ENCODE measurements at regions not wholly inside any gene's neighbourhood (a gene's known extent, or its start where the extent isn't known, plus 50 kb on each side); places are given as distances from the start of the nearest gene placed in this dataset.

DNA sequence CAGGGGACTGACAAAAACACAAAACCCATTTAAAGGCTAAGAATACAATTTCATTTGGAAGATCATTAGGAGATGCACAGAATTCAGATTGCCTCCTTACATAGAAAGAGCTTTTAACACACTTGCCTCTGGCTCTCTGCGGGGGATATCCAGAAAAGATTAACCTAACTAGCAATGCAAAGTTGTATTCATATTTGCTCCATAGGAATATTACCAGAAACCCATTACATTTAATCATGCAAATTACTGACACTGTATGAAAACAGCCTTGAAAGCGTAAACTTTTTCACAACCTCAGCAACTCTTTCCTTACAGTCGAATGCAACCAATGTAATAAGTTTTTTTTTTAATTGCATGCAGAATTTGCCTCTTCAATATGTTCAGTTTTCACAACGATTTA is 1087.3 kb upstream of the PRKX start:
- Mint-ChIP-seq H3K27me3 (ENCODE audit: low read depth) (no peaks in the 10 kb centered on the region), H3K36me3 (ENCODE audit: low read depth) (no peaks in the 10 kb centered on the region), H3K27ac (ENCODE audit: unreplicated experiment) (no peak overlapping the region), H3K4me3 (ENCODE audit: unreplicated experiment) (no peak overlapping the region), H3K4me1 (ENCODE audit: low read depth) (no peaks in the 10 kb centered on the region), H3K9me3 (ENCODE audit: low read depth) (peaks cover 30% of the 10 kb centered on the region)
- TF ChIP-seq, protein P1, sequence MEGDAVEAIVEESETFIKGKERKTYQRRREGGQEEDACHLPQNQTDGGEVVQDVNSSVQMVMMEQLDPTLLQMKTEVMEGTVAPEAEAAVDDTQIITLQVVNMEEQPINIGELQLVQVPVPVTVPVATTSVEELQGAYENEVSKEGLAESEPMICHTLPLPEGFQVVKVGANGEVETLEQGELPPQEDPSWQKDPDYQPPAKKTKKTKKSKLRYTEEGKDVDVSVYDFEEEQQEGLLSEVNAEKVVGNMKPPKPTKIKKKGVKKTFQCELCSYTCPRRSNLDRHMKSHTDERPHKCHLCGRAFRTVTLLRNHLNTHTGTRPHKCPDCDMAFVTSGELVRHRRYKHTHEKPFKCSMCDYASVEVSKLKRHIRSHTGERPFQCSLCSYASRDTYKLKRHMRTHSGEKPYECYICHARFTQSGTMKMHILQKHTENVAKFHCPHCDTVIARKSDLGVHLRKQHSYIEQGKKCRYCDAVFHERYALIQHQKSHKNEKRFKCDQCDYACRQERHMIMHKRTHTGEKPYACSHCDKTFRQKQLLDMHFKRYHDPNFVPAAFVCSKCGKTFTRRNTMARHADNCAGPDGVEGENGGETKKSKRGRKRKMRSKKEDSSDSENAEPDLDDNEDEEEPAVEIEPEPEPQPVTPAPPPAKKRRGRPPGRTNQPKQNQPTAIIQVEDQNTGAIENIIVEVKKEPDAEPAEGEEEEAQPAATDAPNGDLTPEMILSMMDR (IDR thresholded peaks at IDR 0.05): no peak
- no peak for DNase-seq (ENCODE audit: low spot score)

DNA sequence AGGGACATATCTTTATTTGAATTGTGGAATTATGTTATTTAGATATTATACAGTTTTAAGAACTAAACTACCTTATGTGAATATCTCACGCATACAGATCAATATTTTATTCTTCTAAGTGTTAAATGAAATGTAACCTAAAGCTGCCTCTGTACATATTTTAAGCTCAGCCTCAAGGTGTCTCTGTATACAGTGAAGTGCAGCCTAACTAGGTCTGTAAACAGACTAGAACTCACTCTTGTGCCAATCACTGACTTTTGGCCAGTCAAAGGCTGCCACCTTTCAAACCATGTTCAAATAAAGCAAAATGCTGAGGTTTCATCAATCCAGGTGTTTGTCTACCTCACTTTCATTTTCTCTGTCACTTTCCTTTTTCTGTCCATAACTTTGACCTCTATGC is 1074.5 kb upstream of the PRKX start:
- H3K27ac Mint-ChIP-seq (ENCODE audit: unreplicated experiment): no peak overlapping the region
- no peak overlapping the region for H3K4me3 Mint-ChIP-seq (ENCODE audit: unreplicated experiment)
- no peak for DNase-seq (ENCODE audit: low spot score)
- no peaks in the 10 kb centered on the region for H3K4me1 Mint-ChIP-seq (ENCODE audit: low read depth)
- no peaks in the 10 kb centered on the region for H3K36me3 Mint-ChIP-seq (ENCODE audit: low read depth)
- no peaks in the 10 kb centered on the region for H3K27me3 Mint-ChIP-seq (ENCODE audit: low read depth)
- H3K9me3 Mint-ChIP-seq (ENCODE audit: low read depth): peaks cover 3% of the 10 kb centered on the region
- TF ChIP-seq, protein P1 (IDR thresholded peaks at IDR 0.05): no peak

DNA sequence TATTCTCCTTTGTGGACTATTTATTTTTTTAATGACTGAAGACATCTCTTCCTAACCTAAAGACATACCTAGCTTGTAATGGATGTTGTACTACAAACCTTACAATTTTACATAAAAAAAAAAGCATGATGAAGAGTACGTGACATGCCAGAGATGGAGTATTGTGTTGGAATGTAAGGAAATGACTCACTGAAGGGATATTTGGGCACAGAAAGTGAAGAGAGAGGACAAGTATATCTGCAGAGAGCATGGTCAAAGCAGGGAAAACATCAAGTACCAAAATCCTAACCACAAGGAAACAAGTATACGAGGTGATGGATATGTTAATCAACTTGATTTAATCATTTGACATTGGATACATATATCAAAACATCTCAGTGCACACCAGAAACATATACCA is 1051.4 kb upstream of the PRKX start:
- no peak for DNase-seq (ENCODE audit: low spot score)
- TF ChIP-seq, protein P1 (IDR thresholded peaks at IDR 0.05): no peak
- Mint-ChIP-seq H3K4me3 (ENCODE audit: unreplicated experiment) (no peak overlapping the region), H3K36me3 (ENCODE audit: low read depth) (no peaks in the 10 kb centered on the region), H3K9me3 (ENCODE audit: low read depth) (peaks cover 3% of the 10 kb centered on the region), H3K27ac (ENCODE audit: unreplicated experiment) (no peak overlapping the region), H3K4me1 (ENCODE audit: low read depth) (no peaks in the 10 kb centered on the region), H3K27me3 (ENCODE audit: low read depth) (no peaks in the 10 kb centered on the region)

DNA sequence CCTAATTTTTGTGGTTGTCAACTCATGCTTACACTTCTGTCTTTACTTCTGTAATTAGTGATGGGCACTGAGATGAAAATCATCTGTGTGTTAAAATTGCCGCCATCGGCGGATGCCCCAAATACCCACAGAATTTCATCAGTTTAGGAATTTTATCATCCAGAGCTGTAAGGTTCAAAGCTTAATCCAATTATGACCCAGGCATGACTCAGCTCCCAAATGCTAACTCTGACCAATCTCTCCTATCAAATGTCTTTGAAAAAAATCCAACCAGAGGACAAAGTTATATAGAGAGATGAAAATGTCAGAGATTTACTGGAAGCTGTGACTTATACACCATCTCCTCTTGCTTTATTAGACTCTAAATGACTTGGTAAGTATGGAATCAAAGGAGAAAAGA is 1048.7 kb upstream of the PRKX start:
- DNase-seq (ENCODE audit: low spot score): no peak
- no peaks in the 10 kb centered on the region for H3K27me3 Mint-ChIP-seq (ENCODE audit: low read depth)
- peaks cover 3% of the 10 kb centered on the region for H3K9me3 Mint-ChIP-seq (ENCODE audit: low read depth)
- no peak overlapping the region for H3K4me3 Mint-ChIP-seq (ENCODE audit: unreplicated experiment)
- H3K36me3 Mint-ChIP-seq (ENCODE audit: low read depth): no peaks in the 10 kb centered on the region
- TF ChIP-seq, protein P1 (IDR thresholded peaks at IDR 0.05): no peak
- no peak overlapping the region for H3K27ac Mint-ChIP-seq (ENCODE audit: unreplicated experiment)
- H3K4me1 Mint-ChIP-seq (ENCODE audit: low read depth): no peaks in the 10 kb centered on the region

DNA sequence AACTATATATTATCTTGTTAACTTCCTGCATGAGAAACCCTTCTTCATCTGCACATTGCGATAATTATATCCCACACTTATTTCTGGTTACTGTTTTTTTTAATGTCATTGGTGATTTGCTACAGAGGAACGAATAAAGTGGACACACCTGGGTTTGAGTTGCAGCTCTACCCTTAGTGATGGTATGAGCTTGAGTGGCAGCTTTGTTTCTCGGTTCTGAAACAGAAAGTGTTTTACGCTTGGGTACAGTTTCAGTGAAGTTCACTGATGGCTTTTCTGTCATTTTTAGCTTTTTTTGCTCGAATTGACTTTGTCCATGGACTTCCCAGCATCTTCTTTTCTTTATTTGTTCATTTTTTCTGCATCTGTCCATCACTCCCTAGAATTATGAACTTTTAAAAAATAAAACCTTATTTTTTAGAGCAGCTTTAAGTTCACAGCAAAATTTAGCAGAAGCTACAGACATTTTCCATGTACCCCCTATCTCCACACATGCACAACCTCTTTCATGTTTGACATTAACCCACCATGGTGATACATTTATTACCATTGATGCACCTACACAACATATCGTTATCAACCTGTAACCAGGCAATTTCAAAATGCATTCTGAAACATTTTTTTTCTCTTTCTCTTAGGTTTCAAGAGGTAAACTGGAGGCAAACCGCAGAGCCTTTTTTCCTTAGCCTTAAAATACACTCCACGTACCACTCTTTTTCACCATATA is 1041.6 kb upstream of the PRKX start:
- Mint-ChIP-seq H3K4me3 (ENCODE audit: unreplicated experiment) (no peak overlapping the region), H3K36me3 (ENCODE audit: low read depth) (no peaks in the 10 kb centered on the region), H3K4me1 (ENCODE audit: low read depth) (no peaks in the 10 kb centered on the region), H3K27ac (ENCODE audit: unreplicated experiment) (no peak overlapping the region), H3K27me3 (ENCODE audit: low read depth) (no peaks in the 10 kb centered on the region), H3K9me3 (ENCODE audit: low read depth) (no peaks in the 10 kb centered on the region)
- TF ChIP-seq, protein P1 (IDR thresholded peaks at IDR 0.05): no peak
- DNase-seq (ENCODE audit: low spot score): no peak
